ENCODE measurements at regions not wholly inside any gene's neighbourhood (a gene's known extent, or its start where the extent isn't known, plus 50 kb on each side); places are given as distances from the start of the nearest gene placed in this dataset.

DNA sequence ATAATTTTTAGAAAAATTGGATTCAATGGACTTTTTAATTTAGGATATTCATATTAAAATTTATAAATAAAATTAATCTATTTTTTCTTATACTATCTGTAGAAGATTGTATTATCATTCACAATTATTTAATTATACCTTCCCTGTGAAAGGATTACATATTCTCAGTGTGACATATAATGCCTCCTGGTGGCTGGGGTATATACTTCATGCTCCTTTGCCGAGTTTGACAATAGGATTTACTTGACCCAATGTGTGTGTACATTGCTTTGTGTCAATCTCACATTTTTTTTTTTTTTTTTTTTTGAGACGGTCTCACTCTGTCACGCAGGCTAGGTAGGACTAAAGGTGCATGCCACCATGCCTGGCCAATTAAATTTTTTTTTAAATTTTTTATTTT is 230.0 kb upstream of the CHD6 start:
- no peaks in the 10 kb centered on the region for H3K9me3 ChIP-seq
- DNase-seq (no peak), ATAC-seq (no peak)
- H3K4me3 ChIP-seq = no peak overlapping the region
- TF ChIP-seq, protein P1, sequence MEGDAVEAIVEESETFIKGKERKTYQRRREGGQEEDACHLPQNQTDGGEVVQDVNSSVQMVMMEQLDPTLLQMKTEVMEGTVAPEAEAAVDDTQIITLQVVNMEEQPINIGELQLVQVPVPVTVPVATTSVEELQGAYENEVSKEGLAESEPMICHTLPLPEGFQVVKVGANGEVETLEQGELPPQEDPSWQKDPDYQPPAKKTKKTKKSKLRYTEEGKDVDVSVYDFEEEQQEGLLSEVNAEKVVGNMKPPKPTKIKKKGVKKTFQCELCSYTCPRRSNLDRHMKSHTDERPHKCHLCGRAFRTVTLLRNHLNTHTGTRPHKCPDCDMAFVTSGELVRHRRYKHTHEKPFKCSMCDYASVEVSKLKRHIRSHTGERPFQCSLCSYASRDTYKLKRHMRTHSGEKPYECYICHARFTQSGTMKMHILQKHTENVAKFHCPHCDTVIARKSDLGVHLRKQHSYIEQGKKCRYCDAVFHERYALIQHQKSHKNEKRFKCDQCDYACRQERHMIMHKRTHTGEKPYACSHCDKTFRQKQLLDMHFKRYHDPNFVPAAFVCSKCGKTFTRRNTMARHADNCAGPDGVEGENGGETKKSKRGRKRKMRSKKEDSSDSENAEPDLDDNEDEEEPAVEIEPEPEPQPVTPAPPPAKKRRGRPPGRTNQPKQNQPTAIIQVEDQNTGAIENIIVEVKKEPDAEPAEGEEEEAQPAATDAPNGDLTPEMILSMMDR (IDR thresholded peaks at IDR 0.05) = no peak
- no peaks in the 10 kb centered on the region for H3K4me1 ChIP-seq
- H3K27me3 ChIP-seq (ENCODE audit: low read depth) = no peaks in the 10 kb centered on the region
- intact Hi-C loops (cut with DNase I) = no loop called here
- H3K27ac ChIP-seq = no peak overlapping the region
- H3K36me3 ChIP-seq = no peaks in the 10 kb centered on the region

DNA sequence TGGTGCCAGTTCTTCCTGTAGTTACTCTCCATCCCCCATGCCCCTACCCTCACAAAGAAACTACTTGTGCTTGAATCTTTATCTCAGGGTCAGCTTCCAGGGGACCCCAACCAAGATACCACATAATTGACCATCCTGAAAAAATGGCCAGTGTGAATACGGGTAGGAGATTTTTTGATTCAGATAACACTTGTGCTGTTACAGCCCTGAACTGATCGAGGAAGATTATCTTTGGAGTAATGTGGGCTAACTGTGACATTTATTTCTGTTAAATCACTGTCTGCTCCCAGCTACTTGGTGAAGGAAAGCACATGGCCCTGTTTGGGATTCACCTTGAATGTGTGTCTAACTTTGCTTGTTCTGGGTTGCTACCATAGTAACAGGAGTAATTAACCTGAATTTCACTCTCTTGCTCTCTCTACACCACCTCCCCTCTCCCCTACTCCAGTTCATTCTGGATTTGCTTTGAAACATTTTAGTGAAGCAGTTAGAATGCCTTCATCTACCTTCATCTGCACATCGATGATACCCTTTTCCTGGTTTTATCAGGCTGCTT is 219.6 kb upstream of the CHD6 start:
- Histone ChIP-seq H3K4me3 (no peak overlapping the region), H3K4me1 (no peaks in the 10 kb centered on the region), H3K9me3 (no peaks in the 10 kb centered on the region), H3K36me3 (no peaks in the 10 kb centered on the region), H3K27me3 (ENCODE audit: low read depth) (no peaks in the 10 kb centered on the region), H3K27ac (no peak overlapping the region)
- DNase-seq (no peak), ATAC-seq (no peak)
- TF ChIP-seq, protein P1 (IDR thresholded peaks at IDR 0.05) = no peak
- intact Hi-C loops (cut with DNase I) = no loop called here

DNA sequence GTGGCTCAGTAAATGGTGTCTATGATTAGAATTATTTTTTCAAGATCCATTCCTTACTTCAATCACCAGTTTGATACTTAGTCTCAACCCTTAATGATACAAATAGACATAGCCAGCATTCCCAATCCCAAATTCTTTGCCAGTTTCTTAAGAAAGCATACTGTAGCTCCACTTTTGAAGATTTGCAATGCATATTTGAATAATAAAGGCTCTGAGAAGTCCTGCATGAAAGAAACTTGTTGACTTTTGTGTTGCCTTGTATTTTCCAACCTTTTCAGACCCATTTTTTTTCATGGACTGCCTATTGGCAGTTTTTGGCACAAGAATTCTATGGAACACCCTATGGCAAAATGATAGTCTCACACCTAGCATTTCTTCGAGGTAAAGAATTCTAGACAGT is 215.6 kb upstream of the CHD6 start:
- intact Hi-C loops (cut with DNase I) = no loop called here
- ATAC-seq = no peak
- Histone ChIP-seq H3K27ac (no peak overlapping the region), H3K27me3 (ENCODE audit: low read depth) (no peaks in the 10 kb centered on the region), H3K4me1 (no peaks in the 10 kb centered on the region), H3K4me3 (no peak overlapping the region), H3K36me3 (no peaks in the 10 kb centered on the region), H3K9me3 (no peaks in the 10 kb centered on the region)
- DNase-seq = no peak
- TF ChIP-seq, protein P1 (IDR thresholded peaks at IDR 0.05) = no peak

DNA sequence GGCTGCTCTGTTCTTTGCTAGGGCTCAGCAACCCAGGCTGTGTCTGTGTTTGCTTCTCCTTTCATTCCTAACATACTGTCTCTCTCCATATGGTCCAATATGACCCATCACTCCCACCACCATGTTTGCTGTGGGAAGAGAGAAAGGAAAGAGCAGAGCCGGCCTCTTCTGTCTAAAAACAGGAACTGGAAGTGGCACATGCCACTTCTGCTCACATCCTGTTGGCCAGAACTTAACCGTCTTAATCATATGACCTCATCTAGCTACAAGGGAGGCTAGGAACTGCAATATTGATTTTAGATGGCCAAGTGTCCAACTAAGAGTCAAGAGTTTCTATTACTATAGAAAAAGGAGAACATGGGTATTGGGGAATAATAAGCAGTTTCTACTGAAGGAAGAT is 212.5 kb upstream of the CHD6 start:
- intact Hi-C loops (cut with DNase I) = no loop called here
- DNase-seq = no peak
- H3K27me3 ChIP-seq (ENCODE audit: low read depth) = no peaks in the 10 kb centered on the region
- H3K36me3 ChIP-seq = no peaks in the 10 kb centered on the region
- H3K4me3 ChIP-seq = no peak overlapping the region
- TF ChIP-seq, protein P1 (IDR thresholded peaks at IDR 0.05) = no peak
- H3K4me1 ChIP-seq = no peaks in the 10 kb centered on the region
- ATAC-seq = no peak
- H3K9me3 ChIP-seq = no peaks in the 10 kb centered on the region
- no peak overlapping the region for H3K27ac ChIP-seq

DNA sequence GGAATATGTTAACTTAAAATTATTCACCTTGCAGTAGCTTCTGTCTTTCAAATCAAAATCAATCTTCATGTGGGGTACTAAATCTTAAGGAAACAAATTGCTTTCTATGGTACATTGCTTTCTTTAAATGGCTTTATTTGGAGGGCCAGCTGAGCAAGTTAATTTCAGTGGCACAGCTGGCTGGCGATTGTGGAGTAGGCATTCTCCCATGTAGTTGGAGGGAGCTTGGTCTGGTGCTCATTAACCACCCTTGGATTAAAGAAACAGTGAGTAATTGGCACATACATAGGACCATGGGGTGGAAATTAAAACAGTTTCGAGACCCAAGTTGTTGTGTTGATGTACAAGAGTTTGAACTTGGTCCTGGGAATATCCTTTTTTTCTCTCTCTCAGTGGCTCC is 201.3 kb upstream of the CHD6 start:
- H3K4me1 ChIP-seq = no peaks in the 10 kb centered on the region
- intact Hi-C loops (cut with DNase I) = no loop called here
- H3K4me3 ChIP-seq = no peak overlapping the region
- TF ChIP-seq, protein P1 (IDR thresholded peaks at IDR 0.05) = no peak
- DNase-seq (no peak), ATAC-seq (no peak)
- H3K9me3 ChIP-seq = no peaks in the 10 kb centered on the region
- H3K27ac ChIP-seq = no peak overlapping the region
- H3K36me3 ChIP-seq = no peaks in the 10 kb centered on the region
- H3K27me3 ChIP-seq (ENCODE audit: low read depth) = peaks cover 11% of the 10 kb centered on the region

DNA sequence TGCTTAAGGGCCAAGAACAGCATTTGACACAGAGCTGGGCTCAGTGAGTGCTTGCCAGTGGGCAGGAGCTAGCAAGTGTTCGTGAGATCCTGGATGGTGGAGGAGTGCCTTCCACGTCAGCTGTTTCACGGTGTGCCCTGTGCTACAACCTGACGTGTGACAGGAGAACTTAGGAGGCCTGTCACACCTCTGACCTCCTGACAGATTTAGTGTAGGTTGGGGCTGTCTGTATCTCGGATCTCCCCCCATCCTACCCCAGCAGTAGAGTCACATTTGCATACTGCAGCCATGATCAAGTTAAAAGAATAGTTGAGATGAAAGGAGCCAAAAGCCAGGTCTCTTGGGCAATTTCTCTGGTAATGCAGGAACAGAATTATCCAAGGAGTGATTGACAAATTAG is 200.8 kb upstream of the CHD6 start:
- no peak for ATAC-seq
- DNase-seq = no peak
- intact Hi-C loops (cut with DNase I) = no loop called here
- TF ChIP-seq, protein P1 (IDR thresholded peaks at IDR 0.05) = no peak
- H3K36me3 ChIP-seq = no peaks in the 10 kb centered on the region
- no peaks in the 10 kb centered on the region for H3K9me3 ChIP-seq
- H3K27ac ChIP-seq = no peak overlapping the region
- H3K27me3 ChIP-seq (ENCODE audit: low read depth) = peaks cover 11% of the 10 kb centered on the region
- H3K4me3 ChIP-seq = no peak overlapping the region
- no peaks in the 10 kb centered on the region for H3K4me1 ChIP-seq
